ENCODE measurements at regions not wholly inside any gene's neighbourhood (a gene's known extent, or its start where the extent isn't known, plus 50 kb on each side); places are given as distances from the start of the nearest gene placed in this dataset.

- intact Hi-C loops (cut with micrococcal nuclease) = no loop called here
- Mint-ChIP-seq H3K4me1 (peaks cover 0 to 11% (median 0%) of the 10 kb centered on the region in 7 donors), H3K36me3 (no peaks in the 10 kb centered on the region), H3K27me3 (peaks cover 0 to 17% (median 12%) of the 10 kb centered on the region in 5 donors), H3K9me3 (peaks cover 0 to 2% (median 0%) of the 10 kb centered on the region in 11 donors), H3K27ac (no peak overlapping the region), H3K4me3 (no peak overlapping the region)
- Histone ChIP-seq H3K27me3 (ENCODE audit: control insufficient read depth in 2 of 2, insufficient read depth in 2 of 2, low read length in 2 of 2) (no peaks in the 10 kb centered on the region), H3K27ac (ENCODE audit: low read depth, low read length) (no peak overlapping the region), H3K4me3 (ENCODE audit: low read length) (no peak overlapping the region), H3K4me1 (ENCODE audit: control insufficient read depth in 2 of 2, insufficient read depth in 2 of 2, low read length in 2 of 2) (no peaks in the 10 kb centered on the region), H3K9me3 (ENCODE audit: control insufficient read depth in 2 of 3, low read length in 3 of 3) (no peaks in the 10 kb centered on the region), H3K36me3 (ENCODE audit: control insufficient read depth in 2 of 3, insufficient read depth in 3 of 3, low read length in 3 of 3) (no peaks in the 10 kb centered on the region)
- ATAC-seq (no peak), DNase-seq (no peak)
- ChIA-PET CTCF (no interaction called here), POLR2A (no interaction called here)
Observed at GRCh38 chr5:74468421-74468820, 172.1 kb downstream of the ENC1 start.

GRCh38 chr5:74465724-74466123 is 174.8 kb downstream of the ENC1 start:
- H3K4me1 ChIP-seq (ENCODE audit: control insufficient read depth in 2 of 2, insufficient read depth in 2 of 2, low read length in 2 of 2) = no peaks in the 10 kb centered on the region
- peaks cover 5 to 27% (median 20%) of the 10 kb centered on the region in 5 donors for H3K27me3 Mint-ChIP-seq
- H3K27ac ChIP-seq (ENCODE audit: low read depth, low read length) = no peak overlapping the region
- DNase-seq (no peak), ATAC-seq (no peak)
- intact Hi-C loops (cut with micrococcal nuclease) = no loop called here
- no peaks in the 10 kb centered on the region for H3K27me3 ChIP-seq (ENCODE audit: control insufficient read depth in 2 of 2, insufficient read depth in 2 of 2, low read length in 2 of 2)
- H3K36me3 Mint-ChIP-seq = no peaks in the 10 kb centered on the region
- H3K9me3 Mint-ChIP-seq = peaks cover 0 to 2% (median 0%) of the 10 kb centered on the region in 11 donors
- H3K9me3 ChIP-seq (ENCODE audit: control insufficient read depth in 2 of 3, low read length in 3 of 3) = no peaks in the 10 kb centered on the region
- H3K4me1 Mint-ChIP-seq = peaks cover 0 to 11% (median 0%) of the 10 kb centered on the region in 7 donors
- CTCF ChIA-PET = no interaction called here
- POLR2A ChIA-PET = no interaction called here
- H3K27ac Mint-ChIP-seq = no peak overlapping the region
- H3K4me3 Mint-ChIP-seq = no peak overlapping the region
- no peak overlapping the region for H3K4me3 ChIP-seq (ENCODE audit: low read length)
- H3K36me3 ChIP-seq (ENCODE audit: control insufficient read depth in 2 of 3, insufficient read depth in 3 of 3, low read length in 3 of 3) = no peaks in the 10 kb centered on the region

- no peak overlapping the region for H3K27ac Mint-ChIP-seq
- H3K4me1 Mint-ChIP-seq = peaks cover 0 to 10% (median 0%) of the 10 kb centered on the region in 7 donors
- ATAC-seq (no peak), DNase-seq (no peak)
- intact Hi-C loops (cut with micrococcal nuclease) = no loop called here
- H3K4me3 Mint-ChIP-seq = no peak overlapping the region
- Histone ChIP-seq H3K27ac (ENCODE audit: low read depth, low read length) (no peak overlapping the region), H3K9me3 (ENCODE audit: control insufficient read depth in 2 of 3, low read length in 3 of 3) (no peaks in the 10 kb centered on the region), H3K4me3 (ENCODE audit: low read length) (no peak overlapping the region), H3K27me3 (ENCODE audit: control insufficient read depth in 2 of 2, insufficient read depth in 2 of 2, low read length in 2 of 2) (no peaks in the 10 kb centered on the region), H3K36me3 (ENCODE audit: control insufficient read depth in 2 of 3, insufficient read depth in 3 of 3, low read length in 3 of 3) (no peaks in the 10 kb centered on the region), H3K4me1 (ENCODE audit: control insufficient read depth in 2 of 2, insufficient read depth in 2 of 2, low read length in 2 of 2) (no peaks in the 10 kb centered on the region)
- H3K36me3 Mint-ChIP-seq = no peaks in the 10 kb centered on the region
- CTCF ChIA-PET = no interaction called here
- H3K27me3 Mint-ChIP-seq = peaks cover 5 to 24% (median 18%) of the 10 kb centered on the region in 5 donors
- POLR2A ChIA-PET = no interaction called here
- peaks cover 0 to 2% (median 0%) of the 10 kb centered on the region in 11 donors for H3K9me3 Mint-ChIP-seq
Observed at GRCh38 chr5:74464512-74465209, 175.9 kb downstream of the ENC1 start.

GRCh38 chr5:74462356-74462755 is 178.2 kb downstream of the ENC1 start:
- H3K4me3 ChIP-seq (ENCODE audit: low read length) = no peak overlapping the region
- intact Hi-C loops (cut with micrococcal nuclease) = no loop called here
- no peaks in the 10 kb centered on the region for H3K4me1 Mint-ChIP-seq
- no peak overlapping the region for H3K4me3 Mint-ChIP-seq
- peaks cover 5 to 22% (median 8%) of the 10 kb centered on the region in 5 donors for H3K27me3 Mint-ChIP-seq
- no peaks in the 10 kb centered on the region for H3K36me3 Mint-ChIP-seq
- no peaks in the 10 kb centered on the region for H3K9me3 ChIP-seq (ENCODE audit: control insufficient read depth in 2 of 3, low read length in 3 of 3)
- POLR2A ChIA-PET = no interaction called here
- ATAC-seq = no peak
- no peaks in the 10 kb centered on the region for H3K4me1 ChIP-seq (ENCODE audit: control insufficient read depth in 2 of 2, insufficient read depth in 2 of 2, low read length in 2 of 2)
- H3K27ac Mint-ChIP-seq = no peak overlapping the region
- no peak overlapping the region for H3K27ac ChIP-seq (ENCODE audit: low read depth, low read length)
- DNase-seq = no peak
- CTCF ChIA-PET = no interaction called here
- H3K9me3 Mint-ChIP-seq = no peaks in the 10 kb centered on the region
- no peaks in the 10 kb centered on the region for H3K27me3 ChIP-seq (ENCODE audit: control insufficient read depth in 2 of 2, insufficient read depth in 2 of 2, low read length in 2 of 2)
- no peaks in the 10 kb centered on the region for H3K36me3 ChIP-seq (ENCODE audit: control insufficient read depth in 2 of 3, insufficient read depth in 3 of 3, low read length in 3 of 3)

- Histone ChIP-seq H3K36me3 (ENCODE audit: control insufficient read depth in 2 of 3, insufficient read depth in 3 of 3, low read length in 3 of 3) (no peaks in the 10 kb centered on the region), H3K4me1 (ENCODE audit: control insufficient read depth in 2 of 2, insufficient read depth in 2 of 2, low read length in 2 of 2) (no peaks in the 10 kb centered on the region), H3K27me3 (ENCODE audit: control insufficient read depth in 2 of 2, insufficient read depth in 2 of 2, low read length in 2 of 2) (no peaks in the 10 kb centered on the region), H3K27ac (ENCODE audit: low read depth, low read length) (no peak overlapping the region), H3K4me3 (ENCODE audit: low read length) (no peak overlapping the region), H3K9me3 (ENCODE audit: control insufficient read depth in 2 of 3, low read length in 3 of 3) (no peaks in the 10 kb centered on the region)
- DNase-seq = no peak
- Mint-ChIP-seq H3K4me1 (no peaks in the 10 kb centered on the region), H3K4me3 (no peak overlapping the region), H3K27me3 (peaks cover 7 to 22% (median 12%) of the 10 kb centered on the region in 5 donors), H3K27ac (no peak overlapping the region), H3K9me3 (no peaks in the 10 kb centered on the region), H3K36me3 (no peaks in the 10 kb centered on the region)
- intact Hi-C loops (cut with micrococcal nuclease) = no loop called here
- CTCF ChIA-PET = no interaction called here
- no peak for ATAC-seq
- POLR2A ChIA-PET = no interaction called here
Observed at GRCh38 chr5:74461251-74461650, 179.3 kb downstream of the ENC1 start.

- ChIA-PET POLR2A (no interaction called here), CTCF (no interaction called here)
- intact Hi-C loops (cut with micrococcal nuclease) = no loop called here
- H3K27ac Mint-ChIP-seq = no peak overlapping the region
- H3K27me3 Mint-ChIP-seq = peaks cover 11 to 22% (median 14%) of the 10 kb centered on the region in 5 donors
- Histone ChIP-seq H3K27me3 (ENCODE audit: control insufficient read depth in 2 of 2, insufficient read depth in 2 of 2, low read length in 2 of 2) (no peaks in the 10 kb centered on the region), H3K27ac (ENCODE audit: low read depth, low read length) (no peak overlapping the region), H3K36me3 (ENCODE audit: control insufficient read depth in 2 of 3, insufficient read depth in 3 of 3, low read length in 3 of 3) (no peaks in the 10 kb centered on the region), H3K9me3 (ENCODE audit: control insufficient read depth in 2 of 3, low read length in 3 of 3) (no peaks in the 10 kb centered on the region), H3K4me1 (ENCODE audit: control insufficient read depth in 2 of 2, insufficient read depth in 2 of 2, low read length in 2 of 2) (no peaks in the 10 kb centered on the region), H3K4me3 (ENCODE audit: low read length) (no peak overlapping the region)
- DNase-seq (no peak), ATAC-seq (no peak)
- H3K4me1 Mint-ChIP-seq = no peaks in the 10 kb centered on the region
- H3K4me3 Mint-ChIP-seq = no peak overlapping the region
- no peaks in the 10 kb centered on the region for H3K9me3 Mint-ChIP-seq
- H3K36me3 Mint-ChIP-seq = no peaks in the 10 kb centered on the region
Observed at GRCh38 chr5:74460694-74461093, 179.8 kb downstream of the ENC1 start.

GRCh38 chr5:74459984-74460383 is 180.5 kb downstream of the ENC1 start:
- intact Hi-C loops (cut with micrococcal nuclease) = no loop called here
- ATAC-seq = no peak

More at GRCh38 chr5:74459984-74460383, 180.5 kb downstream of the ENC1 start:
- H3K4me1 ChIP-seq (ENCODE audit: control insufficient read depth in 2 of 2, insufficient read depth in 2 of 2, low read length in 2 of 2) = no peaks in the 10 kb centered on the region
- POLR2A ChIA-PET = no interaction called here
- Mint-ChIP-seq H3K27me3 (peaks cover 11 to 22% (median 14%) of the 10 kb centered on the region in 5 donors), H3K9me3 (no peaks in the 10 kb centered on the region), H3K4me3 (no peak overlapping the region), H3K27ac (no peak overlapping the region), H3K4me1 (no peaks in the 10 kb centered on the region), H3K36me3 (no peaks in the 10 kb centered on the region)
- no peak overlapping the region for H3K27ac ChIP-seq (ENCODE audit: low read depth, low read length)
- no peaks in the 10 kb centered on the region for H3K27me3 ChIP-seq (ENCODE audit: control insufficient read depth in 2 of 2, insufficient read depth in 2 of 2, low read length in 2 of 2)
- no peak for DNase-seq
- no peak overlapping the region for H3K4me3 ChIP-seq (ENCODE audit: low read length)
- no peaks in the 10 kb centered on the region for H3K9me3 ChIP-seq (ENCODE audit: control insufficient read depth in 2 of 3, low read length in 3 of 3)
- H3K36me3 ChIP-seq (ENCODE audit: control insufficient read depth in 2 of 3, insufficient read depth in 3 of 3, low read length in 3 of 3) = no peaks in the 10 kb centered on the region
- CTCF ChIA-PET = no interaction called here
